ENCODE measurements at regions not wholly inside any gene's neighbourhood (a gene's known extent, or its start where the extent isn't known, plus 50 kb on each side); places are given as distances from the start of the nearest gene placed in this dataset.

- DNase-seq (ENCODE audit: low spot score in 2 of 2), result no peak
- H3K4me1 ChIP-seq, result no peaks in the 10 kb centered on the region
- no peaks in the 10 kb centered on the region for H3K27me3 ChIP-seq
- TF ChIP-seq CTCF (IDR thresholded peaks at IDR 0.05), result no peak
- no peak for TF ChIP-seq EP300 (IDR thresholded peaks at IDR 0.05)
- TF ChIP-seq POLR2A (IDR thresholded peaks at IDR 0.05), result no peak
- no peak for TF ChIP-seq POLR2AphosphoS5 (IDR thresholded peaks at IDR 0.05)
- H3K4me3 ChIP-seq, result no peak overlapping the region
- H3K36me3 ChIP-seq, result no peaks in the 10 kb centered on the region
- WGBS, result 69% methylated on average over 5 of the region's 5 CpGs
- H3K9me3 ChIP-seq, result no peaks in the 10 kb centered on the region
- no peak overlapping the region for H3K27ac ChIP-seq
Observed at GRCh38 chr4:30295652-30296051, 424.5 kb upstream of the PCDH7 start.

- no peak overlapping the region for H3K4me3 ChIP-seq
- H3K4me1 ChIP-seq, result no peaks in the 10 kb centered on the region
- H3K27me3 ChIP-seq, result no peaks in the 10 kb centered on the region
- H3K36me3 ChIP-seq, result no peaks in the 10 kb centered on the region
- no peak for DNase-seq (ENCODE audit: low spot score in 2 of 2)
- H3K27ac ChIP-seq, result no peak overlapping the region
- H3K9me3 ChIP-seq, result no peaks in the 10 kb centered on the region
- TF ChIP-seq POLR2A (IDR thresholded peaks at IDR 0.05) (no peak), CTCF (IDR thresholded peaks at IDR 0.05) (no peak), EP300 (IDR thresholded peaks at IDR 0.05) (no peak), POLR2AphosphoS5 (IDR thresholded peaks at IDR 0.05) (no peak)
Observed at GRCh38 chr4:30314001-30314400, 406.2 kb upstream of the PCDH7 start.

GRCh38 chr4:30330894-30331652 lies 389.1 kb upstream of the PCDH7 start:
- peaks cover 10% of the 10 kb centered on the region for H3K9me3 ChIP-seq
- no peaks in the 10 kb centered on the region for H3K4me1 ChIP-seq
- H3K4me3 ChIP-seq, result no peak overlapping the region
- WGBS, result 97% methylated on average over 3 of the region's 6 CpGs
- H3K27ac ChIP-seq, result no peak overlapping the region
- TF ChIP-seq CTCF (IDR thresholded peaks at IDR 0.05) (no peak), POLR2A (IDR thresholded peaks at IDR 0.05) (no peak), EP300 (IDR thresholded peaks at IDR 0.05) (no peak), POLR2AphosphoS5 (IDR thresholded peaks at IDR 0.05) (no peak)
- no peak for DNase-seq (ENCODE audit: low spot score in 2 of 2)
- H3K27me3 ChIP-seq, result no peaks in the 10 kb centered on the region
- H3K36me3 ChIP-seq, result no peaks in the 10 kb centered on the region

- 54% methylated on average over 1 of the region's 1 CpG for WGBS
- Histone ChIP-seq H3K36me3 (no peaks in the 10 kb centered on the region), H3K27me3 (no peaks in the 10 kb centered on the region), H3K9me3 (no peaks in the 10 kb centered on the region), H3K4me3 (no peak overlapping the region), H3K4me1 (no peaks in the 10 kb centered on the region), H3K27ac (no peak overlapping the region)
- TF ChIP-seq CTCF (IDR thresholded peaks at IDR 0.05) (no peak), POLR2A (IDR thresholded peaks at IDR 0.05) (no peak), EP300 (IDR thresholded peaks at IDR 0.05) (no peak), POLR2AphosphoS5 (IDR thresholded peaks at IDR 0.05) (no peak)
- DNase-seq (ENCODE audit: low spot score in 2 of 2), result no peak
Observed at GRCh38 chr4:30341731-30342130, 378.4 kb upstream of the PCDH7 start.

- 71% methylated on average over 2 of the region's 2 CpGs for WGBS
- no peak overlapping the region for H3K4me3 ChIP-seq
- no peak for DNase-seq (ENCODE audit: low spot score in 2 of 2)
Observed at GRCh38 chr4:30350288-30350687, 369.9 kb upstream of the PCDH7 start.

More at GRCh38 chr4:30350288-30350687, 369.9 kb upstream of the PCDH7 start:
- TF ChIP-seq POLR2AphosphoS5 (IDR thresholded peaks at IDR 0.05), result no peak
- no peak for TF ChIP-seq CTCF (IDR thresholded peaks at IDR 0.05)
- TF ChIP-seq EP300 (IDR thresholded peaks at IDR 0.05), result no peak
- TF ChIP-seq POLR2A (IDR thresholded peaks at IDR 0.05), result no peak
- H3K27me3 ChIP-seq, result no peaks in the 10 kb centered on the region
- H3K36me3 ChIP-seq, result no peaks in the 10 kb centered on the region
- H3K27ac ChIP-seq, result no peak overlapping the region
- no peaks in the 10 kb centered on the region for H3K9me3 ChIP-seq
- no peaks in the 10 kb centered on the region for H3K4me1 ChIP-seq

Measured in suprapubic skin (tissue), 4 donors.